WTC11 (cell line): ENCODE measurements at regions not wholly inside any gene's neighbourhood (a gene's known extent, or its start where the extent isn't known, plus 50 kb on each side); places are given as distances from the start of the nearest gene placed in this dataset.
A peak's percentile ranks its signal among the peaks of the same experiment; 100 is the strongest.

Experiments used
- ATAC-seq: fragments of 200-7000 bp; cut with Tn5 transposase; 2 replicates; pipeline ENCODE4 v1.10.0; 2021; ENCODE audit warnings: mild to moderate bottlenecking, moderate library complexity
- CTCF ChIA-PET: fragments of 300-600 bp; sonication (Branson Sonifier 250); formaldehyde crosslinking; loops from one replicate; lab custom pipeline; 2021; ENCODE audit warnings: antibody characterized with exemption; lab: Charles Lee
- POLR2A ChIA-PET: fragments of 350-600 bp; sonication (Branson Sonifier 250); formaldehyde crosslinking; loops from one replicate; lab custom pipeline; 2021; ENCODE audit warnings: antibody characterized with exemption; lab: Charles Lee
- DNase-seq: peaks from one replicate; pipeline ENCODE4 v3.0.0; 2021; ENCODE audit warnings: low spot score
- H3K27ac Mint-ChIP-seq: 2 replicates; pipeline ENCODE4 v1.8.0; 2021; ENCODE audit warnings: mixed read lengths
- H3K27me3 Mint-ChIP-seq: 2 replicates; pipeline ENCODE4 v1.8.0; 2021; ENCODE audit warnings: low read depth, mild to moderate bottlenecking, moderate library complexity, mixed read lengths
- H3K36me3 Mint-ChIP-seq: 2 replicates; pipeline ENCODE4 v1.8.0; 2021; ENCODE audit warnings: mixed read lengths
- H3K4me1 Mint-ChIP-seq: 2 replicates; pipeline ENCODE4 v1.8.0; 2022; ENCODE audit warnings: mixed read lengths
- H3K4me3 Mint-ChIP-seq: 2 replicates; pipeline ENCODE4 v1.8.0; 2021; ENCODE audit warnings: mild to moderate bottlenecking, moderate library complexity, mixed read lengths
- H3K9me3 Mint-ChIP-seq: 2 replicates; pipeline ENCODE4 v1.8.0; 2021; ENCODE audit warnings: mixed read lengths
- CBFB ChIP-seq: sonication (generic); formaldehyde crosslinking; IDR thresholded peaks from 2 replicates; pipeline ENCODE4 v1.8.1; 2022; ENCODE audit warnings: mild to moderate bottlenecking, low read depth, missing genetic modification reagents
- FOXJ3 ChIP-seq: sonication (generic); formaldehyde crosslinking; IDR thresholded peaks from 2 replicates; pipeline ENCODE4 v1.9.0; 2021; ENCODE audit warnings: missing genetic modification reagents, mild to moderate bottlenecking, borderline replicate concordance
- FOXP4 ChIP-seq: sonication (generic); formaldehyde crosslinking; IDR thresholded peaks from 2 replicates; pipeline ENCODE4 v1.8.0; 2022; ENCODE audit warnings: mild to moderate bottlenecking, missing genetic modification reagents
- TEAD4 ChIP-seq: sonication (generic); formaldehyde crosslinking; IDR thresholded peaks from 2 replicates; pipeline ENCODE4 v1.8.0; 2022; ENCODE audit warnings: mild to moderate bottlenecking, missing genetic modification reagents
- ZBTB43 ChIP-seq: sonication (generic); formaldehyde crosslinking; IDR thresholded peaks from 2 replicates; pipeline ENCODE4 v1.8.1; 2023; ENCODE audit warnings: mild to moderate bottlenecking, missing genetic modification reagents
- ZMAT4 ChIP-seq: fragments of 250-450 bp; sonication (Bioruptor Pico); IDR thresholded peaks from 2 replicates; pipeline ENCODE4 v1.9.0; 2021; ENCODE audit warnings: mild to moderate bottlenecking
- ZNF219 ChIP-seq: sonication (generic); formaldehyde crosslinking; IDR thresholded peaks from 2 replicates; pipeline ENCODE4 v1.8.0; 2023; ENCODE audit warnings: missing genetic modification reagents, mild to moderate bottlenecking, borderline replicate concordance
- ZNF416 ChIP-seq: fragments of 250-450 bp; sonication (Bioruptor Pico); IDR thresholded peaks from 2 replicates; pipeline ENCODE4 v1.9.0; 2021; ENCODE audit warnings: mild to moderate bottlenecking, inconsistent platforms
- ZNF671 ChIP-seq: fragments of 250-450 bp; sonication (Bioruptor Pico); IDR thresholded peaks from 2 replicates; pipeline ENCODE4 v1.8.0; 2021; ENCODE audit warnings: mild to moderate bottlenecking
- TF ChIP-seq, protein P1 (sequence below): sonication (generic); formaldehyde crosslinking; conservative IDR thresholded peaks from 2 replicates; pipeline ENCODE4 v1.8.1; 2023; ENCODE audit warnings: mild to moderate bottlenecking, low read depth, missing genetic modification reagents, moderate library complexity
- TF ChIP-seq, protein P2 (sequence below): sonication (generic); formaldehyde crosslinking; IDR thresholded peaks from 2 replicates; pipeline ENCODE4 v1.8.1; 2023; ENCODE audit warnings: mild to moderate bottlenecking, moderate library complexity, missing genetic modification reagents
- TF ChIP-seq, protein P3 (sequence below): sonication (generic); formaldehyde crosslinking; IDR thresholded peaks from 2 replicates; pipeline ENCODE4 v1.8.1; 2022; ENCODE audit warnings: mild to moderate bottlenecking, missing genetic modification reagents, moderate library complexity, borderline replicate concordance

DNA sequence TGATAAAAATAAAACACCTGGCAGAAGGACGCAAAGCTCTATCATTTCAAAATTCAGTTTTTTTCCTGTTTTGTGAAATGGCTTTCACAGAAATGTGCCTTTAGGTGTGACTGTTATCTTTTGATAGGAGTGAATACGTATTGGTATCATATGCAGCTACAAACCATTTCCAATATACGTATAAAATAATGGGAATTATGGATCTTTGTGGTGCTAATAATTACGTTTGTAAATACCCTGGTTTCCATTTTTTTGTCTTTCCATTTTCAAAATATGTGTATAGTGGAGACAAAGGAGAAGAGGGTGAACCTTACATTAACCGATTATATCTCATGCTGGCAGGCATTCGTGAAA is 108.7 kb upstream of the GMDS start (continued):
- TF ChIP-seq ZBTB43 (CRISPR knock-in tag) (no peak), FOXP4 (no peak), CBFB (CRISPR knock-in tag) (no peak)
- TF ChIP-seq, protein P1, sequence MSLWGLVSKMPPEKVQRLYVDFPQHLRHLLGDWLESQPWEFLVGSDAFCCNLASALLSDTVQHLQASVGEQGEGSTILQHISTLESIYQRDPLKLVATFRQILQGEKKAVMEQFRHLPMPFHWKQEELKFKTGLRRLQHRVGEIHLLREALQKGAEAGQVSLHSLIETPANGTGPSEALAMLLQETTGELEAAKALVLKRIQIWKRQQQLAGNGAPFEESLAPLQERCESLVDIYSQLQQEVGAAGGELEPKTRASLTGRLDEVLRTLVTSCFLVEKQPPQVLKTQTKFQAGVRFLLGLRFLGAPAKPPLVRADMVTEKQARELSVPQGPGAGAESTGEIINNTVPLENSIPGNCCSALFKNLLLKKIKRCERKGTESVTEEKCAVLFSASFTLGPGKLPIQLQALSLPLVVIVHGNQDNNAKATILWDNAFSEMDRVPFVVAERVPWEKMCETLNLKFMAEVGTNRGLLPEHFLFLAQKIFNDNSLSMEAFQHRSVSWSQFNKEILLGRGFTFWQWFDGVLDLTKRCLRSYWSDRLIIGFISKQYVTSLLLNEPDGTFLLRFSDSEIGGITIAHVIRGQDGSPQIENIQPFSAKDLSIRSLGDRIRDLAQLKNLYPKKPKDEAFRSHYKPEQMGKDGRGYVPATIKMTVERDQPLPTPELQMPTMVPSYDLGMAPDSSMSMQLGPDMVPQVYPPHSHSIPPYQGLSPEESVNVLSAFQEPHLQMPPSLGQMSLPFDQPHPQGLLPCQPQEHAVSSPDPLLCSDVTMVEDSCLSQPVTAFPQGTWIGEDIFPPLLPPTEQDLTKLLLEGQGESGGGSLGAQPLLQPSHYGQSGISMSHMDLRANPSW: no peak

DNA sequence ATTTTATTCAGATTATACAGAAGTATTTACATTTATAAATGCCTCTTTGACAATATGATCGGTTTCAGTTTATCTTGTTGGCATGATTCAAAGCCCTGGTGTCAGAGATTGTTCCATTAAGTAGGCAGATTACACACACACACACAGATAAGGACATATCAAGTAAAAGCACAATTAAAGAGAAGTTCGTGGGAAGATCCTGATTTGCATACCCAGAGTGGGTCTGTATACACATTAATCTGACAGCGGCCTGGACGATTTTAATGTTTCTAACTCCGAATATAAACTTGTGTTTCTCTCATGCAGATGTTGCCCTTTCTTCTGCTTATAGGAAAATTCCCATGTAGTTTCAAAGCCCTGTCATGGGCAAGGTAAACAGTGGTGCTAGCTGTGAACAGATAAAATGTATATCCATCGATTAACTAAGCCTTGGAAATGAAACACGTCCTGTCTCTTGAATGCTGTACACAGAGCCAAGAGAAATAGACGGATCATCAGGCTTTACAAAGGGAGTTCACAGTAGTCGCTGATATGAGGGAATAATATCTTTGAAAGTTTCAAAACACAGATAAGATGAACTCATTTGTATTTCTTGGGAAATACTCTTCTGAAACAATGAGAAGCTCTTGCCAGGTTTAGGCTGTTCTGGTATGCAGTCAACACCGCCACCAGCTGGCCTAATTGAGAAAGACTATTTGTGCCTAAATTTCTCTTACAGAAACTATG is 108.2 kb upstream of the GMDS start:
- DNase-seq: peak; percentile 71
- peaks cover 7% of the 10 kb centered on the region for H3K4me1 Mint-ChIP-seq
- no peak overlapping the region for H3K4me3 Mint-ChIP-seq
- no peaks in the 10 kb centered on the region for H3K9me3 Mint-ChIP-seq
- peak; percentile 73 for ATAC-seq
- ChIA-PET POLR2A (interaction anchor here (0.6 to 1.4 kb wide), 2 partner anchors 139 to 145 kb away, joined by 3 to 4 read pairs; no protein-coding TSS in a partner anchor), CTCF (interaction anchor here (0.5 to 2.0 kb wide), 35 partner anchors 10 to 760 kb away, joined by 3 to 63 read pairs (median 4); no protein-coding TSS in a partner anchor)
- H3K36me3 Mint-ChIP-seq: no peaks in the 10 kb centered on the region
- no peak overlapping the region for H3K27ac Mint-ChIP-seq
- TF ChIP-seq, protein P2, sequence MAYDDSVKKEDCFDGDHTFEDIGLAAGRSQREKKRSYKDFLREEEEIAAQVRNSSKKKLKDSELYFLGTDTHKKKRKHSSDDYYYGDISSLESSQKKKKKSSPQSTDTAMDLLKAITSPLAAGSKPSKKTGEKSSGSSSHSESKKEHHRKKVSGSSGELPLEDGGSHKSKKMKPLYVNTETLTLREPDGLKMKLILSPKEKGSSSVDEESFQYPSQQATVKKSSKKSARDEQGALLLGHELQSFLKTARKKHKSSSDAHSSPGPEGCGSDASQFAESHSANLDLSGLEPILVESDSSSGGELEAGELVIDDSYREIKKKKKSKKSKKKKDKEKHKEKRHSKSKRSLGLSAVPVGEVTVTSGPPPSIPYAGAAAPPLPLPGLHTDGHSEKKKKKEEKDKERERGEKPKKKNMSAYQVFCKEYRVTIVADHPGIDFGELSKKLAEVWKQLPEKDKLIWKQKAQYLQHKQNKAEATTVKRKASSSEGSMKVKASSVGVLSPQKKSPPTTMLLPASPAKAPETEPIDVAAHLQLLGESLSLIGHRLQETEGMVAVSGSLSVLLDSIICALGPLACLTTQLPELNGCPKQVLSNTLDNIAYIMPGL (CRISPR knock-in tag): no peak
- TF ChIP-seq ZNF671 (CRISPR knock-in tag) (no peak), ZMAT4 (CRISPR knock-in tag) (no peak), ZNF219 (CRISPR knock-in tag) (no peak), TEAD4 (no peak), ZNF416 (CRISPR knock-in tag) (no peak), FOXJ3 (CRISPR knock-in tag) (no peak)
- TF ChIP-seq, protein P3, sequence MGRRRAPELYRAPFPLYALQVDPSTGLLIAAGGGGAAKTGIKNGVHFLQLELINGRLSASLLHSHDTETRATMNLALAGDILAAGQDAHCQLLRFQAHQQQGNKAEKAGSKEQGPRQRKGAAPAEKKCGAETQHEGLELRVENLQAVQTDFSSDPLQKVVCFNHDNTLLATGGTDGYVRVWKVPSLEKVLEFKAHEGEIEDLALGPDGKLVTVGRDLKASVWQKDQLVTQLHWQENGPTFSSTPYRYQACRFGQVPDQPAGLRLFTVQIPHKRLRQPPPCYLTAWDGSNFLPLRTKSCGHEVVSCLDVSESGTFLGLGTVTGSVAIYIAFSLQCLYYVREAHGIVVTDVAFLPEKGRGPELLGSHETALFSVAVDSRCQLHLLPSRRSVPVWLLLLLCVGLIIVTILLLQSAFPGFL (CRISPR knock-in tag): no peak
- H3K27me3 Mint-ChIP-seq: no peaks in the 10 kb centered on the region
